NCI-H2196 treated with DMSO at 0.1 percent for 48 hours (cell line): ENCODE measurements at regions not wholly inside any gene's neighbourhood (a gene's known extent, or its start where the extent isn't known, plus 50 kb on each side); places are given as distances from the start of the nearest gene placed in this dataset.

ENCODE experiments used
- DNase-seq: peaks from one replicate; lab custom pipeline; 2025; ENCODE audit not compliant: unreplicated experiment; lab: John Stamatoyannopoulos, UW

GRCh38 chr12:85669911-85670310 is 166.3 kb downstream of the RASSF9 start:
- no peak for DNase-seq

- no peak for DNase-seq
Observed at GRCh38 chr12:85672436-85672835, 163.8 kb downstream of the RASSF9 start.

GRCh38 chr12:85673921-85674420 is 162.2 kb downstream of the RASSF9 start:
- DNase-seq = no peak

- no peak for DNase-seq
Observed at GRCh38 chr12:85676816-85677749, 159.1 kb downstream of the RASSF9 start.

GRCh38 chr12:85679296-85679695 is 156.9 kb downstream of the RASSF9 start:
- DNase-seq = no peak

- DNase-seq = no peak
Observed at GRCh38 chr12:85680881-85681280, 155.3 kb downstream of the RASSF9 start.

- DNase-seq = no peak
Observed at GRCh38 chr12:85681333-85681732, 154.9 kb downstream of the RASSF9 start.

- DNase-seq = no peak
Observed at GRCh38 chr12:85683051-85683450, 153.2 kb downstream of the RASSF9 start.

- no peak for DNase-seq
Observed at GRCh38 chr12:85688837-85689236, 147.4 kb downstream of the RASSF9 start.

GRCh38 chr12:85690146-85690545 is 146.1 kb downstream of the RASSF9 start:
- no peak for DNase-seq

GRCh38 chr12:85693093-85693665 is 143.0 kb downstream of the RASSF9 start:
- no peak for DNase-seq

- no peak for DNase-seq
Observed at GRCh38 chr12:85695097-85695715, 141.0 kb downstream of the RASSF9 start.

GRCh38 chr12:85697003-85697402 is 139.2 kb downstream of the RASSF9 start:
- DNase-seq = no peak

- DNase-seq = no peak
Observed at GRCh38 chr12:85698937-85699336, 137.3 kb downstream of the RASSF9 start.

GRCh38 chr12:85708775-85709174 is 127.4 kb downstream of the RASSF9 start:
- no peak for DNase-seq

GRCh38 chr12:85711735-85712390 is 124.3 kb downstream of the RASSF9 start:
- DNase-seq = no peak

GRCh38 chr12:85713373-85713772 is 122.8 kb downstream of the RASSF9 start:
- DNase-seq = no peak

GRCh38 chr12:85714425-85714824 is 121.8 kb downstream of the RASSF9 start:
- DNase-seq = no peak

- DNase-seq = no peak
Observed at GRCh38 chr12:85720308-85721033, 115.7 kb downstream of the RASSF9 start.

- no peak for DNase-seq
Observed at GRCh38 chr12:85725991-85726390, 110.2 kb downstream of the RASSF9 start.
